ENCODE measurements at regions not wholly inside any gene's neighbourhood (a gene's known extent, or its start where the extent isn't known, plus 50 kb on each side); places are given as distances from the start of the nearest gene placed in this dataset.

DNA sequence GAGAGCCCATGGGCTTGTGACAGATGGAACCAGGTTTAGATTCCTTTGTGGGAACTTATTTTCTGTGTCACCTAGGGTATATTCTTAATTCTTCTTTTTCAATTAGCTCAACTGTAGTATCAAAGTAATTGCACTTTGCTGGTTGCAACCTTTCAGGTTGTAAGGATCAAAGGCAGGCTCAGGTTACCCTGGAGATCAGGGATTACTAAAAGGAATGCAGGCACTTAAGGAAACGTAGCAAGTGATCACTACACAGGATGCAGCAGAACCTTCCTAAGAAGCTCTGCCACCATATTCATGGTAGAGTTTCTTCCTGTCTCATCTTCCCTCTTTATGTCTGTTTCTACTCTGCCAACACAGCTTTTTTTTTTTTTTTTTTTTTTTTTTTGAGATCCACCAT is 133.2 kb upstream of the JAG1 start:
- DNase-seq = no peak

DNA sequence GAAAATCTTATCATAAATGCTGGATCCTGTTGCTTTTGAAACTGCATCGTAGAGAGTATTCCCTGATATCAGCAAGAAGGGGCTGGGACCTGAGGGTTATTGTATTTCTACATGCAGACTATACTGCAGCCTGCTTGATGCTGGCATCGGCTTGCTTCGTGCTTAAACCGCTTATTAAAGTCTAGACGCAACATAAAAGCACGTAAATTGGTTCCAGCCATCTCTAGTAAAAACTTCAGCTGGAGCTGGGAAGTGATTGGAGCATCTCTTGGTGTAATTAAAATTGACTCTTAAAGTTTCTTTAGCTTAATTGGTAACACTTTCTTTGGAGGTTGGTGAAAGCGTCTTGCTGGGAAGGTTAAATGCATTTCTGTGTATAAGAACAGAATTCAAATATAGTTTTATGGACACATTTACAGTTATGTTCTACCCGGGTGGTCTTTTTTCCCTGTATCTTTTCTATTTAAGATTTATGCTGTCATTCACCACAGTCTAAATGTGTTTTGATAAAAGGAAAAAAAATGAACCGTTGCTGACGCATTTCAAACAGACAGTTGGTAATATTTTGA is 139.0 kb upstream of the JAG1 start:
- no peak for DNase-seq

DNA sequence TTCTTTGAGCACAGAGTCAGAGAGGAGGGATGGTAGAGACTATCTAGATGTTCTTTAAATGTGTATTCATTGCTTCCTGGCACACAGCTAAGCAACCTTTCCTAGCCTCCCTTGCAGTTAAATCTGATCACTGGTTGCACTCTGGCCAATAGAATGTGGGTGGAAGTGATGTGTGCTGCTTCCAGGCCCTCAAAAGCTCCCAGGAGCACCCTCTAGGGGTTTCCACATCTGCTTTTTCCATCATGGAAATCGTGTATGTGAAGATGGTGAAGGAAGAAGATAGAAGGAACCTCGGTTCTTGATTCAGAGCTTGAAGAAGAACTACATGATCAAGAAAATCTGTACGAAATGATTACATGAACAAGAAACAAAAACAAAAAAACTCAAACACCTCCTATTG is 149.8 kb upstream of the JAG1 start:
- DNase-seq = no peak

DNA sequence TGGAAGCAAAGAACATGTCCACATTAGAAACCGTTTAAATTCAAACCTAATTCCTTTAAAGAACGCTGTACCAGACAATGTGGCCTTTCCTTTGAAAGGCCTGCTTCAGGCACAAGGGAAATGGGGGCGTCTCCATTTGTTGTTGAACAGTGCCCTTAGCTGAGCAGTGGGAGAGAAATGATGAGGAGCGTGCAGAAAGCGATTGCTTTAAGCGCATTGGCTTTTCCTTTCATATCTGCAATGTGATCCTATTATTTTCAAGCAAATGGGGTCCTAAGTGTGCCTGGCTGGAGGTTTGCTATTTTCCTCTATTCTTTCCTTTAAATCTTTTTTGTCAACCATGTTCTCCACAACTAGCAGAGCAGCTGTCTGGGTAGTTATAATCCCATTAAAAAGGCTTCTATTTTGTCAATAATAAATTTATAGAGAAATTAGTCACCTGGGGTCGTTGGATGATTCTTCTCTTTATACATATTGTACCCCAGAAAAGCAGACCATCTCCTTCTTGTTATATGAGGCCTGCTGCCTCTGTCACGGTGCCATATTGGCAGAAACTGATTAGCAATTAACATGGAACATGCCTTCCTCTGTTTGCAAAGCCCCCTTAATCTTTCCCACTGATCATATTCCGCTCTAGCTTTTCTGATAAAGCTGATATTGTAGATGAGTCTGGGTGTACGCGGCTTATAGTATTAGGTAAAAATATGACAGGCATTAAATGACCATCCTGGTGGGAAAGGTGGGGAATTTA is 151.1 kb upstream of the JAG1 start:
- no peak for DNase-seq

DNA sequence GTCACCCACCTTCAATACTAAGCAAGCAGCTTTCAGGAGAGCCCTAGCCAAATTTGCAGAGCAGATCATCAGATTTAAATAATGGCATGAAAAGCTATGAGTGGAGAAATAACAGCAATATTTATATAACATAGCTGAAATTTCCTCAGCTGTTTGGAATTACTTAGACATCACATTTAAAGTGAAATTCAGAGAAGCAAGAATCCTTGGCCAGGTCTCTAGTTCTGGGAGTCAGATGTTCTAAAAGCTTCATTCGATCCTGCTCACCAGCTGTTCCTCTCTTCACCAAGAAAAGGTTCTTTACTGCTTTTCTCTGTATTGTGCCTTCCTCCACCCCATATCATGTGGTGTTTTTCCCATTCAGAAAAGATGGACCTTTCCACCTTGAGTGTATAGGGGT is 152.3 kb upstream of the JAG1 start:
- no peak for DNase-seq

DNA sequence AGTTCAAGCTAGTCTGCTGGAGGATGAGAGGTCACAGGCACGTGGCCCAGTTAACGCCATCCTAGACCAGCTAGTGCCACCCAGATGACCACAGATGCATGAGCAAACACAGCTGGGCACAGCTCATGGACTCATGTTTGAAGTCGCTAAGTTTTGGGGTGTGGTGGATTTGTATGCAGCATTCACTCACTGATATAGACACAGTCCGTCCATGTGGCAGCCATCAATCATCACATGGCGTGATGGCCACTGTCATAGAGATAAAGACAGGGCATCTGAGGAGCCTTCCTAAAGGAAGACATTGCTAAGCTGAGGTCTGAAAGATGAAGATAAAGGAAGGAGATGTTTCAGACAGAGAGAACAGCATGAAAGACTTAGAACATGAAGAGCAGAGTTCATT is 154.4 kb upstream of the JAG1 start:
- no peak for DNase-seq

DNA sequence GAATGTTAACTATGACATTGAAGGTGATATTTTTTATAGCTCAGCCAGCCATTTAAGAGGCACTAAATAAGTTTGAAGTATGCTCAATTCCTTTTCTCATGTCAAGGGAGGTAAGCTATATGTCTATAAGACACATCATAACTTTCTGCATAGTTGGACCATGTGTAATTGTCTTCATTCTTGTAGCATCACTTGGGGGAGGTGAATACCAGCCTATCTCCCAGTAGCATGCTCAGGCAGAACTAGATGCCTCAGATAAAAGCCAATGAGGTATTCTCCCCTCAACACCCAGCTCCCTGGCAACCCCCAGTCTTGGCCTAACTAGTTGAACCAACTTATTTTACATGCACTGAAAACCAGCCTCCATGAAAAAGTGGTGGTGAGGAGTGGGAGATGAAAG is 158.3 kb upstream of the JAG1 start:
- DNase-seq = peak; percentile 47

DNA sequence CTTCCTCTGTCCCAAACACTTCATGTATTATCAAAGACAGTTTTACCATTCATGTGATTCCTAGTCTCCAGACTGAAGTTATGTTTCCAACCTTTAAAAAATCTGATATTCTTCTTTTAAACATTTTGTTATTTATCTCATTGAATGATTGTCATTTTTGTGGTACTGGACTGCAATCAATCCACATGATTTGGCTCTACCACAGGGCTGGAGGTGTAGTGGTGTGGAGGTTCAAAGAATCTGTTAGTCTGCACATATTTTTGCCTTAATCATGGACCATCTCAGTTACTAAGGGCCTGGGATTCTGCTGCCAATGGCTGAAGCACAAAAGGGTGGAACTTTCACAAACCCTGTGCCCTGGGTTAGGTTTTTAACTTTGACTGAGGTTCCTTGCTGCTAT is 164.1 kb upstream of the JAG1 start:
- DNase-seq = no peak

DNA sequence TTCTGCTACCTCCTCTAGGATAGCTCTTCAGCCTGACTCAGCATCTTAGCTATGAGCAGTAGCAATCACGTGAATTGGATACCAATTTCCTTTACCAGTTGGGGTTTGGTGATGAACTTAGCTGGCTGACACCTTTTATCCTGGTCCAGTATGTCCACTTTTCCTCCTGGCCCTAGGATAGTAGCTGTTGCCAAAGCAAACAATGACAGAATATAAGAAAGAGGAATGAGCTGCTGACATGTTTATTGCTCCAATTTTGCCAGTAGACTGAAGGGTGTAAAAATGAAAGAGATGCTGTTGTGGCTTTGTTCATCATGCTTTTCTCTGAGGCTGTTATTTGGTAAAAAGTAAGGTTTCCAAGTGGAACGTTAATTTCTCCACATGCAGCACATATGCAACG is 168.3 kb upstream of the JAG1 start:
- DNase-seq = no peak

DNA sequence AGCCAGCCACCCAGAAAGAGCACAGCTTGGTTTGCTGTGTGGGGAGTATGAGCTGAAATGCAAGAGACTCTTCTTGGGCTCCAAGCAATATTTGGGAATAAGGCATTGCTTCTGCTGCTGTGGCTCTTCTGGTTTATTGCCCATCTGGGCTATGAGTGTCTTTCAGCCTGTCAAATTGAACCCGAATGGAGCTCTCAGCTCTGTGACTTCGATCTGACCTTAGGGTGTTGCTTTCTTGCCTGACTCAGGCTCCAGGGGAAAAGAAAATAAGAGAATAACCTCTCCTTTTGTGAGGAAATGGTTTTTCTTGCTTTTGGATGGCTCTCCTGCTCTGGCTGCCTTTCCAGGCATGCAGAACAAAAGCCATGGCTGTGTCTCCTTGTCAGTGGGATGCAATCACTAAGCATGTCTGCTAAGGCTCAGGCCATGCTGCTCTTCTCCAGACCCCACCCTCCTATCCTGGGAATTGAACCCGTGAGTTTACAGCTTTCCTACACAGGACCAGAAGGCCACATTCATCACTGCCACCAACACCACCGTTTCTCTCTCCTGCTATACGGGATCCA is 169.4 kb upstream of the JAG1 start:
- DNase-seq = no peak

DNA sequence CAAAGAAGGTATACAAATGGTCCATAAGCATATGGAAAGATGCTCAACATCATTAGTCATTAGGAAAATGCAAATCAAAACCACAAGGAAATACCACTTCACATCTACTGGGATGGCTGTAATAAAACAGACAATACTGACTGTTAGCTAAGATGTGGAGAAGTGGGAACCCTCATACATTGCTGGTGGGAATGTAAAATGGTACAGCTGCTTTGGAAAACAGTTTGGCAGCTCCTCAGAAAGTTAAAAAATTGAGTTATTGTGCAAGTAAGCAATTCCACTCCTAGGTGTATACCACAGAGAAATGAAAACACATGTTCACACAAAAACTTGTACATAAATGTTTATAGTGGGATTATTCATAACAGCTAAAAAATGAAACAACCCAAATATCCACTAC is 173.0 kb upstream of the JAG1 start:
- no peak for DNase-seq

DNA sequence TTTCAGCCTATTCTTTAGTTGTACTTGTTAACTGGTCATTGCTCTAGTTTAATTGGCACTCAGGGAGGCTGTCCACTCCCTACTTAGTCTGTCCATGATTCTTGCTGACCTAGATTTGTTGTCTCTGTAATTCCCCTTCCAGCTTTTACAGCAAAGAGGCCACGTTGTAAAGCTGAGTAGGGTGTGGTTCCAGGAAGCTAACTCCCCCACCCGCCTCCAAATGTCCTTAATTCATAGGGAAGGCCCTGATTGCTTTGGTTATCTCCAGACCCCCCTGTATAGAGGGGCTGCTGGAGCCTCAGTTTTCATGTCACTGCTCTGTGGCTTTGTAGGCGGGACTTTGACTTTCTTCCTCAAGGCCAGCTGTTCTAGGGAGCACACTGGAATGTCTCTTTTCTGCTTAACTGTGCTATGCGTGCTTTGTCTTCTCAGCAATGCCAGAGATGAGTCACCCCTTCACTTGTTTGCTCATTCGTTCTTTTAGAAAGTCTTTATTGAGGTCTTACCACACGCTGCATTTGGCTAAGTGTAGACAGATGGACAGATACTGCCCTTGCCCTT is 175.1 kb upstream of the JAG1 start:
- DNase-seq = peak; percentile 57

DNA sequence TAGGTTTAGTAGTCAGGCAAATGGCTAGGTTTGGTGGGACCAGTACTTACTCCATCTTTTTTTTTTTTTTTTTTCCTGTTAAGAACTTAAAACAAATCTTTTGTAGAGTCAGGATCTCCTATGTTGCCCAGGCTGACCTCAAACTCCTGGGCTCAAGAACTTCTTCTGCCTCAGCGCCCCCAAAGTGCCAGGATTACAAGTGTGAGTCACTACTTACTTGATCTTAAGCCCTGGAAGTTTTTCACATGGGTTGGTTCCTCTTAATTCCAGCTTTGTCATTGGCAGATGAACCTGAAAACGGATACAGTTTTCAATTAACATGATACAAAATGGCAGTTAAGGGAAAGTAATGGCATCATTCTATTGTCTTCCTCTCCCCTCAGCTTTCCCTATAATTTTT is 179.4 kb upstream of the JAG1 start:
- DNase-seq = no peak

DNA sequence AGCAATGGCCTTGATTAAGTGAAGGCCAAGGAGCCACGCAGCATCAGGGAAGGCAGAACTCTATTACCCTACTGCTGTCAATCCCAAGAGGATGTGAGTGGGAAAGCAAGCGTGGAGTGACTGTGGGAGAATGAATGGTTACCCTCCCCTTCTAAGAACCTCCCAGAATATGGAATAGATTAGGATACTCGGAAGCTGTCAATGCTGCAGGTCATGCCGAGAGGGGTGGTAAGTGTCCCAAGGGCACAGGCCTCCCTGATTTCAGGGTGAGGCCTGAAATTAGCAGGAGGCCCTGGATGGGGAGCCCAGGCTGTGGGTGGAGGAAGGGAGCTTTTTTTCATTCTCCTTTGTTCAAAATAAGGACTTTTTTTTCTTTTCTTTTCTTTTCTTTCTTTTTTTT is 179.9 kb upstream of the JAG1 start:
- no peak for DNase-seq

DNA sequence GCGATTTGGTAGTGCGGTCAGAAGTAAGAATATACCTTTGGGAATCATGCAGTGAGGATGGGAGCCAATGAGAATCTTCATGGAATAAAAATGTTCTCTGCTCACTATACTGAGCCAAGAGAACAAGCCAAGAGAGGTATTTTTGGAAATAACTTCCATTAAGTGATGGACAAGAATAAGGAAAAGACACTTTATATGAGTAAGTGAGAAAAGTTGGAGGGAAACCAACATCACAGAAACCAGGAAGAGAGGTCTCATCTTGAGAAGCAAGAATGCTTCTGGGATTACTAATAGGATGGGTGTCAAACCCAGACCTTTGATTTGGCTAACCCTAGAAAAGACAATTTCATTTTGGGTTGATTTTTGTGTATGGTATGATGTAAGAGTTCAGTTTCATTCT is 181.2 kb upstream of the JAG1 start:
- DNase-seq = no peak

DNA sequence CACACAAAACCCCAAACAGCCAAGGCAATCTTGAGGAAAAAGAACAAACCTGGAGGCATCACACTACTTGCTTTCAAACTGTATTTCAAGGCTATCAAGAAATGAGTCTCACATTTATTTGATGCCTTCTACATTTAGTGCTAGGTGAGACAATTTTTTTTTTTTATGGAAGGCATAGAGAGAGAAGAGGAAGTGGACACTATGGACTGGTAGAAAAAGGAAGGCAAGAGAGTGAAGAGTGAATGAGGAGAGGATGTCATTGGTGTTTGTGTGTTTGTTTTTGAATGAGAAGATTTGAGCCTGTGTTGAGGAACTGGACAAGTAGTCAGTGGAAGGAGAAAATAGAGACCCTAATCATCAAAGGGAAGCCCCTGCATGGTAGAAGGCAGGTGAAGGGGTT is 182.0 kb upstream of the JAG1 start:
- no peak for DNase-seq

DNA sequence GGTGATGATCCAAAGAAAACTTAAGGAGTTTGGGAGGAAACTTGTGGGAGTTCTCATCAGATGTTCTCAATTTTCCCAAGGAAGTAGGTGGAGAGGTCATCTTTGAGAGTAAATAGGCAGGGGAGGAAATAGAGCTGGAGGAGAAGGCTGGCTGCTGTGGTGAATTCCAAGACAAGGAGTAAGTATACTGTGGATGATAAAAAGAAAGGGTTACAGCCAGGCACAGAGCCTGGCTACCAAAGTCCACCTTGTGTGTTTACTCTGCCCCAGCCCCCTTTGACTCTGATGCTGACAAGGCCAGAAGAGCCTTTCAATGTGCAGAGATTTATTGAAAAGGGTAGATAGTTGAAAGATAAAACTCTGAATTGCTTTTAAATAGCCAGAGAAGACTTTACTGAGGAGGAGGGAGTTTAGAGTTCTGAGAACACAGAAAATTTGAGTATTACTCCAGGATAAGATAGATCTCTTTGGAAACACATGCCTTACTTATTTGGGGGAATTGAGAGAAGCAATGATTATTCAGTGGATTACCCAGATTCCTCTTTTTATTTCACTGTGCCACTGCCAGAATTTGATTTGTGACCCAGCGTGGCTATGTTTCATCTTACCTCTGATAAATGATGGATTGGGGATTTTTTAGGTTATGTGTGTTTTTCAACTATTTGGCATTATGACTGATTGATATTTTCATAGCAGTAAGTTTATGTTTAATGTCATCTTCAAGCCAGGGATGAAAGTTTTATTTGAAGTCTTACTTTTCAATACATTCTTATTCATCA is 182.6 kb upstream of the JAG1 start:
- DNase-seq = peak; percentile 26

DNA sequence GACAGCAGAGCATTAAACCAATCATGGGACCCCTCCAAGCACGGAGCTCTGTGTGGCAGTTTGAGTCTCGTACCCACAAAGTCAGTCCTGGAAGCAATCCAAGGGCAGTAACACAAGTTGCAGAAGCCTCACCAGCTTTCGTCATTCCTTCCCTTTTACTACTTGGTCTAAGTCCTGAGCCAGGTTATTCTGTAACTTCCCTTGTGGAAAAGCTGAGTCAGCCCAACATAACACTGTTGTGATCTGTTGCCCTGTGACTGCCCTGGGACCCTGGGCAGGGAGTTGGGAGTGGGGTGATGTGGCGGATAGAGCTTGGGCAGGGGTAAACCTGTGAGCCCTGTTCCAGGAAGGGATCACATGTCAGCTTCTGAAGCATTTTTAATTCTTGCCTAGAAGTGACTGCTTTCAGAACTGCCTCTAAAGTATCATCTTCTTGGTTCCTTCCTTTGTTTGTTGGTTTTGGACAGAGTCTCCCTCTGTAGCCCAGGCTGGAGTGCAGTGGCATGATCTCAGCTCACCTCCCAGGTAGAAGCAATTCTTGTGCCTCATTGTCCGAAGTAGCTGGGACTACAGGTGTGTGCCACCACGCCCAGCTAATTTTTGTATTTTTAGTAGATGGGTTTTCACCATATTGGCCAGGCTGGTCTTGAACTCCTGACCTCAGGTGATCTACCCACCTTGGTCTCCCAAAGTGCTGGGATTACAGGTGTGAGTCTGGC is 183.7 kb upstream of the JAG1 start:
- DNase-seq = peak; percentile 52

DNA sequence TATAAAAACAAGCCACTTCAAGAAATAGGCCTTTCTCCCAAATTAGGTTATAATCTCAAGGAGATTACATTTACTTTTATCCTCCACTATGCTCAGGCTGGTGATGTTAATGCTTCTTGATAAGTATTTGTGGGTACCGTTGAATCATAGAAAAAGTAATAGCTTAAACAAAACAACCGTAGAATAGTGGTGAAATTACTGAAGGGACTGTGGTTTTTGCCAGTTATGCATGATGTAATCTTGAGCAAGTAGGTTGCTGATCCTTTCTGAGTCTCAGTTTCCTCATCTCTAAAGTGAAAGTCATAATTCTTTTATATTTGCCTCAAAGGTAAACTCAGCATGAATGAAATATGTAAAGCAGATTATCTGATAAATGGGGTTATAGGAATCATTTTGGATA is 187.3 kb upstream of the JAG1 start:
- DNase-seq = peak; percentile 15

DNA sequence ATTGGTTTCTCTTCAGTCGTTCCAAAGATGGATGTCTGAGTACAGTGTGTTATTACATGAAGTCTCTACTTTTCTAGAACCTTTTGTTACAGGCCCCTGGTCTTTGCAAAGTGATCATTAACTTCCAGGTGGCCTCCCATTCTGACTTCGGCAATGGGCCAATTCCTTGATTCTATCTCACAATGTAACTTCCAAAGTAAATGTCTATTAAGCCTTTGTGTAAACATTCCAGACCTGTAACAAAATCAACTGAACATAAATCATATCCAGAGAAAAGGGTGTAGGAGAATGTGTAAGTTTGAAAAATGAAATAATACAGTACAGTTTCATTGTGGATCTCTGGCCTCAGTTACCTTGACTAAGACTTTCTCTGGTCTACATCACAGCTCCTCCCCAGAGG is 187.8 kb upstream of the JAG1 start:
- no peak for DNase-seq

DNA sequence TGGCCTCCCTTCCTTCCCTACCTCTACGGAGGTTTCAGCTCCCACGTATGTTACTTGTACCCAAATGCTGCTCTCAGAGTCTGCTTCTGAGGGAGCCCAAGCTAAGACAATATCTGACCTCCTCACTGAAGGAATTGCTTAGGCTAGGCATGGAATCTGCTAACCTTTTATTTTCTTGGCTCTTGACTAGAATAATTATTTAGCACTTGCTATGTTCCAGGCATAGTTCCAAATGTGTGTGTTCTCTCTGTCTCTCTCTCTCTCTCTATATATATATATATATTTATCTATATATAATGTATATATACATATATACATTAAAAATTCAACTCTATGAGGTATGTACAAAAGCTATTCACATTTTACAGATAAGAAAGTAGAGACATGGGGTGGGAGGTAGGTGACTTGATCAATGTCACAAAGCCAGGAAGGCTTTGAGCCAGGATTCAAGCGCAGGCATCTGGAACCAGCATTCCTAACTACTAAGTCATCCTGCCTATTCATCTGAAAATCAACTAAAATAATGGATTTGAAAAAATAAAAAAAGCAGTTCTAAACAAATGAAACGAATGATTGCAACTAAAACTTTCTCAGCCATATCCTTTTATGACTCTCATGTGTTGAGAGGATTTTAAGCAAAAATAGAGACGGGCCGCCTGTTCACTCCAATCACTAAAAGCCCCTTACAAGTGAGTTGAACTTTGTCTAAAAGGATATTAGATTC is 189.7 kb upstream of the JAG1 start:
- DNase-seq = peak; percentile 29

DNA sequence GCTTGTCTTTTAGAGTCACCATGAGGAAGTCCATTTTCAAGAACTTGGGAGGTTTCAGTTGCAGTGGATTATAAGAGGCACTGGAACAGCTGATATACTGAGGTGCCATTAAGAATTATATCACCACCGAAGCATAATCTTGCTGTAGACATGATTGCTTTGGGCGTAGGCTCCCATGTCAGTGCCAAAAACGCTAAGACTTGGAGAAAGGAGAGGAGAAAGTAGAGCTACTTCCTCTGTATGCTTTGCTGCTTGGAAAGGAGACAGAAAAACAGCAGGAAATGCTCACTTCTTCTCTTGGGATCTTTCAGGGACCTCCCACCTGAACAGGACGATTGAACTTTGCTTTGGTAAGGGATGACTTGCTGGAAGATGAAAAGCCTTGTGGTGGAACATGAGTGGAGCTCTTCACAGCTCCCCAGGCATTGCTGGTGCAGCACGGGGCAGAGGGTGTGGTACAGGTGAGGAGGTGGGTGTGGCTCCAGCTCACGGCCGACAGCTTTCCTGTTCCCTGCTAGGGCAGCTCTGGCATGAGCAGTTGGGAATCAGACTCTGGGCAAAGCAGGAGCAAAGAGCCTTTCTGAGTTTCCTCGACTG is 190.4 kb upstream of the JAG1 start:
- peak; percentile 25 for DNase-seq

All from NCI-H226 (cell line).